Large intestine (tissue), 3 donors: ENCODE measurements at regions not wholly inside any gene's neighbourhood (a gene's known extent, or its start where the extent isn't known, plus 50 kb on each side); places are given as distances from the start of the nearest gene placed in this dataset.
A peak's percentile ranks its signal among the peaks of the same experiment; 100 is the strongest.

Experiments
- DNase-seq, 2 donors: peaks; one replicate each; pipeline versions ENCODE4 v3.0.0 to v3.0.0-alpha.2; 2013
- H3K27ac ChIP-seq: one replicate; pipeline ENCODE4 v1.5.1; 2013; ENCODE audit warnings: low read length
- H3K27me3 ChIP-seq: 2 replicates; pipeline ENCODE4 v1.6.1; 2013; ENCODE audit warnings: low read length; ENCODE audit not compliant: control insufficient read depth, insufficient read depth
- H3K36me3 ChIP-seq: 2 replicates; pipeline ENCODE4 v1.6.1; 2013; ENCODE audit warnings: low read length; ENCODE audit not compliant: control insufficient read depth, insufficient read depth
- H3K4me1 ChIP-seq: one replicate; pipeline ENCODE4 v1.6.1; 2013; ENCODE audit warnings: low read length; ENCODE audit not compliant: control insufficient read depth, insufficient read depth
- H3K4me3 ChIP-seq: one replicate; pipeline ENCODE4 v1.5.1; 2013; ENCODE audit warnings: low read length
- H3K9me3 ChIP-seq: one replicate; pipeline ENCODE4 v1.6.1; 2013; ENCODE audit warnings: mild to moderate bottlenecking, low read depth, low read length, moderate library complexity; ENCODE audit not compliant: control insufficient read depth
- WGBS: methylation state at CpG from one replicate; pipeline ENCODE4 v1.1.5; 2013; ENCODE audit warnings: low lambda C conversion rate; ENCODE audit not compliant: insufficient coverage; 5-methylcytosine and 5-hydroxymethylcytosine counted together

DNA sequence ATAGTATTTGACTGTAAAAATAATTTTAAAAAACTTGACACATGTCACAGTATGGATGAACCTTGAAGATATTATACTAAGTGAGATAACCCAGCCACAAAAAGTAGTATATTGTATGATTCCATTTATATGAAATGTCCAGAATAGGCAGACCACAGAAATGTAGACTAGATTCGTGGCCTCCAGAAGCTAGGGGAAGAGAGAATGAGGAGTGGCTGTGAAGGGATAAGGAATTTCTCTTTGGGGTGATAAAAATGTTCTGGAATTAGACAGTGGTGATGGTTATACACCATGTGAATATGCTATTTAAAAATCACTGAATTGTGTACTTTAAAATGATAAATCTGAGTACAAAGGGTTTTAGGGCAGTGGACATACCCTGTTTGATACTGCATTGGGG is 253.1 kb upstream of the DYNLRB2 start:
- H3K36me3 ChIP-seq, result no peaks in the 10 kb centered on the region
- no peak overlapping the region for H3K4me3 ChIP-seq
- WGBS, result no CpG with 5 or more reads among the region's 1 CpG
- no peaks in the 10 kb centered on the region for H3K4me1 ChIP-seq
- DNase-seq, result no peak
- H3K27me3 ChIP-seq, result no peaks in the 10 kb centered on the region
- no peak overlapping the region for H3K27ac ChIP-seq
- no peaks in the 10 kb centered on the region for H3K9me3 ChIP-seq

DNA sequence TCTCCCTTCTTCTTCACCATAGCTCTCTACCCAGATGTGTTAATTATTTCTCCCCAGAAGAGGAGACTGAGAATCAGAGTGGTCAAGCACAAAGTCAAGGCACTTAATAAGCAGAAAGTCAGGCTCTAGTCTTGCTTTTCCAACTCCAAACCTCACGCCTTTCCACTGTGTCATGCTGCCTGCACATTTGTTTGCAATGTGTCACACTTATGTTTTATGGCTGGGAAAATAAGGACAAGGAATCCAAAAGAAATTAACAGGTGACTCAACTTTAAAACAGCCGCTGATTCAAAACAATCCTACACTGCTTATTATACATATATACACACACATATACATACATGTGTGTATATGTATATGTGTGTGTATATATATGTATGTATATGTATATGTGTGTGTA is 255.7 kb upstream of the DYNLRB2 start:
- Histone ChIP-seq H3K27me3 (no peaks in the 10 kb centered on the region), H3K4me3 (no peak overlapping the region), H3K9me3 (no peaks in the 10 kb centered on the region), H3K36me3 (no peaks in the 10 kb centered on the region), H3K4me1 (no peaks in the 10 kb centered on the region), H3K27ac (no peak overlapping the region)
- no CpG with 5 or more reads among the region's 2 CpGs for WGBS
- DNase-seq, result no peak

DNA sequence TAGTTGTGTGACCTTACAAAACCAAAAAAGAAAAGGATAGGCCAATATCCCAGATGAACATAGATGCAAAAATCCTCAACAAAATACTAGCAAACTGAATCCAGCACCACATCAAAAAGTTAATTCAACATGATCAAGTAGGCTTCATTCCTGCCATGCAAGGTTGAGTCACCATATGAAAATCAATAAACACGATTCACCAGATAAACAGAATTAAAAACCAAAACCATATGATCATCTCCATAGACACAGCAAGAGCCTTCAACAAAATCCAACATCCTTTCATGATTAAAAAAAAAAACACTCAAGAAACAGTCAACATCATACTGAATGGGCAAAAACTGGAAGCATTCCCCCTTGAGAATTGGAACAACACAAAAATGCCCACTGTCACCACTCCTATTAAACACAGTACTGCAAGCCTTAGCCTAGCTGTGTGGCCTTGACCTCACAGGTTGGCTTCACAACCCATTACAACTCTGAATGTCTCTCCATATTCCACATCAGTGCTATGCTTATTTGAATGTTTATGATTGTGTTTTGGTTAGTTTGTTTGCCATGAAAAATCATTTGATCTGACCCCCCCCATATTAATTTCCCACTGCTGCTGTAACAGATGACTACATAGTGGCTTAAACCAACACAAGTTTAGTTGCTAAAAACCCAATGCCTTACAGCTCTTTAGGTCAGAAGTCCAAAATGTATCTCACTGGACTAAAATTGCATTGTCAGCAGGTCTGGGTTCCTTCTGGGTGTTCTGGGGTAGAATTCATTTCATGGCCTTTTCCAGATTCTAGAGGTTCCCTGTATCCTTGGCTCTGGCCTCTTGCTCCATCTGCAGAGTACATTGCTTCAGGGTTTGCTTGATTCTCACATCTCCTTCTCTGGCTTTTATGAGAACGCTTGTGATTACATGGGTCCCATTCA is 257.1 kb upstream of the DYNLRB2 start:
- H3K4me3 ChIP-seq, result no peak overlapping the region
- H3K27ac ChIP-seq, result no peak overlapping the region
- H3K9me3 ChIP-seq, result no peaks in the 10 kb centered on the region
- no CpG with 5 or more reads among the region's 2 CpGs for WGBS
- no peaks in the 10 kb centered on the region for H3K27me3 ChIP-seq
- DNase-seq, result no peak
- no peaks in the 10 kb centered on the region for H3K4me1 ChIP-seq
- H3K36me3 ChIP-seq, result no peaks in the 10 kb centered on the region

DNA sequence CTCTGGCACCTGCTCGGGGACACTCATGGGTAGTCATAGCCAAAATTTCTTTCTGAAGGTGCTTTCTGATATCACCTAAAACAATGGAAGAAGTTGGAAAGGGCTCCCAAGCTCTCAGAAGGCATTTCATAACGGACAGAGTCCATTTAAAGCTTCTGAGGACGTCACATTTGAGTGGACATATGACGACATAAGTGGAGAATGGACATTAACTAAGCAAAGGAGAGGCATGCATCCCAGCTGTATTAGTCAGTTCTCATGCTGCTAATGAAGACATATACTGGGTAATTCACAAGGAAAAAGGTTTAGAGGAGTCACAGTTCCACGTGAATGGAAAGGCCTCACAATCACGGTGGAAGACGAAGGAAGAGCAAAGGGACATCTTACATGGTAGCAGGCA is 260.2 kb upstream of the DYNLRB2 start:
- 93% methylated on average over 2 of the region's 7 CpGs for WGBS
- Histone ChIP-seq H3K36me3 (no peaks in the 10 kb centered on the region), H3K4me1 (no peaks in the 10 kb centered on the region), H3K27ac (no peak overlapping the region), H3K9me3 (no peaks in the 10 kb centered on the region), H3K27me3 (no peaks in the 10 kb centered on the region), H3K4me3 (no peak overlapping the region)
- DNase-seq, result no peak

DNA sequence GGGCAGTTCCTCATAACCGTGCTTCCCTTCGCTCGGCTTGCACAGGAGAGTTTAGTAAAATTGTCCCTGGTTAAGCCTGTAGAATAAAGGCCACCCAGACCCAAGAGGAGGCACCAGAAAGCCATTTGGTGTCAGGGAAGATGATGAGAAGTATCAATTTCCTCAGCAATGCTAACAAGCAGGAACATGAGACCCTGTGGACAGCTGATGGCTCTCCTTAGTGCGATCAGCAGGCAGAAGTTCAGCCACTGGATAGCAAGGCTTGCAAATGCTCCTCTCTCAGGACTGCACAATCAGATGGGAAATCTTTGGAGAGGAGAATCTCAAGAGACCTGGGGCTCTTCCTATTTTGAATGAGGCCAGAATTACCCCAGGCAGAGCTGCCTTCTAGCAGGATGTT is 261.1 kb upstream of the DYNLRB2 start:
- H3K4me3 ChIP-seq, result no peak overlapping the region
- H3K9me3 ChIP-seq, result no peaks in the 10 kb centered on the region
- H3K27ac ChIP-seq, result no peak overlapping the region
- H3K36me3 ChIP-seq, result no peaks in the 10 kb centered on the region
- DNase-seq, result no peak
- no CpG with 5 or more reads among the region's 4 CpGs for WGBS
- H3K27me3 ChIP-seq, result no peaks in the 10 kb centered on the region
- H3K4me1 ChIP-seq, result no peaks in the 10 kb centered on the region

DNA sequence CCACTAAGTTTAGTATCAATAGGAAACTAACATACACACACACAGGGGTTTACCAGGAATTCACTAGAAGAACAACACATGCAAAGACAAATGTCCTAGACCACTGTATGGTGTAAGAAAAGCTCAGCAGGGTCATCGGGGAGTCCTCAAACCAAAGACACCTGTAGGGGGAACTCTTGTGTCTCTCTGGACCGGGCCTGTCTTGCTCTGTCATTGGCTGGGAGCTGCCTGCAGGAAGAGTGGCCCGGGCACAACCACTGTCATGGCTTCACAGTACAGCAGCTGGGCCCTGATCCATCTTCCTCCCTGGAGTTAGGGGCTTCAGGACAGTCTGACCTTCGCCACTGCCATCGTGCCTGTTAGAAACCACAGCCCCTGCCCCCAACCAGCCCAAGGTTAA is 263.6 kb upstream of the DYNLRB2 start:
- no CpG with 5 or more reads among the region's 5 CpGs for WGBS
- no peaks in the 10 kb centered on the region for H3K4me1 ChIP-seq
- DNase-seq, result no peak
- no peak overlapping the region for H3K27ac ChIP-seq
- H3K27me3 ChIP-seq, result no peaks in the 10 kb centered on the region
- H3K9me3 ChIP-seq, result no peaks in the 10 kb centered on the region
- H3K36me3 ChIP-seq, result no peaks in the 10 kb centered on the region
- H3K4me3 ChIP-seq, result no peak overlapping the region

DNA sequence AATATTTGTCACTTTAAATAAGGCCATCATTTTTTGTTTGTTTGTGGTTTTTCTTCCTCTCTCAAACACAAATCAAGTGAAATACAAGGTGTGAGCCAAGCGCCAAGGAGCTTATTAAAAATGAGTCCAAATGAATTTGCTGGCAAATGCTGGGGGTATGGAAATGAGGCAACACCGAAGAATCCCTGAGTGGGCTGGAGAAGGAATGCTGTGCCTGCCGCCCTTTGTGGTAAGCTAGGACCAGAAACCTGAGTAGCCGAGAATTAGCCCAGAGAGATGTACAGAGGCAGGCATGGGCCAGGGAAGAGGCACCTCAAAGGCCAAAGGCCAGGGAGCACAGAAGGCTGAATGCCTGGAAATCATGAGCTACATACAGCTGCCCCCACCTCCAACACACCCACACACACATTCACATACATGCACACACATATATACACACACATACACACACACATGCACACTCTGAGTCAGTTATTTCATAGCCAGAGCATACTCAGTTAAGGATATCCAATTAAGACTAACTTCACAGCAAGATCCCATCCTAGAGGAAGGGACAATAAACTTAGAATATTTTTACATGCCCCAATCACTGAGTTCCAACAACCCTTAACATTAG is 266.1 kb upstream of the DYNLRB2 start:
- Histone ChIP-seq H3K9me3 (no peaks in the 10 kb centered on the region), H3K27ac (no peak overlapping the region), H3K27me3 (no peaks in the 10 kb centered on the region), H3K4me1 (no peaks in the 10 kb centered on the region), H3K4me3 (no peak overlapping the region), H3K36me3 (no peaks in the 10 kb centered on the region)
- DNase-seq, result no peak
- no CpG with 5 or more reads among the region's 4 CpGs for WGBS

DNA sequence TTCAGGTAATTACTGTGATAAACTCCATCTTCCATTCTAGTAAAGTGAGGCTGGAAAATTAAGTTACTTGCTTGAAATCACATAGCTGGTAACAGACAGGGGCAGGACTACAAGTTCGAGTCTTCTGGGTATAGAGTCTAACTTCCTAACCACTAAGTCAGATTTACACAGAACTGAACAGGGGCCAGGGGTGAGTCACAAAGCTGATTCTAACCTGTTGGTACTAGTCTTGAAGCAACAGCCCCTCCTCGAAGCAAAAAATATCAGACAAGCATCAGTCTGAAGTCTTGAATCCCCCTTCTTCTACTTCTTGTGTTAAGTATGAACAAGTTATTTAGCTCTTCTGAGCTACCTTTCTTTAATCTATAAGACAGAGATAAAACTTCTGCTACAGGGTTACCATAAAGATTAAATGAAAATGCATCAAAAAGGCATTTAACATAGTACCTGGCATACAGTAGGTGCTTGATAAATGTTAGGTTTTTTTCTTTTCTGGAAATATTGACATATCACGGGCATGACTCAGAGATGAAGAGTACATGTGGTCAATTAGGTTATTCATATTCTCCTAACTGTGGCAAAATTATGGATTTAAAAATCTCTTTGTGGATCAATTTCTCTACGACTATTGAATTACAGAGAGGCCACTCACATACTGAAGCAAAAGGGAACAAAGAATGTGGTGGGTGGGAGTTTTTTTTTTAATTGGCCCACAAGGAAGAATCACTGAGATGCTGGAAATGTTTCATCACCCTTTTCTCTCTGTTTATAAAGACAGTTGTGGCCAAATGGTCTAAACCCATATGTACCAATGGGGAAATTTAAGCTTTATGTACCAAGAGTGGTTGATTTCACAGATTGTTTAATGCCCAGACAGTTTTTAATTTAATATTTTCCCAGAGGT is 266.9 kb upstream of the DYNLRB2 start:
- no peaks in the 10 kb centered on the region for H3K36me3 ChIP-seq

DNA sequence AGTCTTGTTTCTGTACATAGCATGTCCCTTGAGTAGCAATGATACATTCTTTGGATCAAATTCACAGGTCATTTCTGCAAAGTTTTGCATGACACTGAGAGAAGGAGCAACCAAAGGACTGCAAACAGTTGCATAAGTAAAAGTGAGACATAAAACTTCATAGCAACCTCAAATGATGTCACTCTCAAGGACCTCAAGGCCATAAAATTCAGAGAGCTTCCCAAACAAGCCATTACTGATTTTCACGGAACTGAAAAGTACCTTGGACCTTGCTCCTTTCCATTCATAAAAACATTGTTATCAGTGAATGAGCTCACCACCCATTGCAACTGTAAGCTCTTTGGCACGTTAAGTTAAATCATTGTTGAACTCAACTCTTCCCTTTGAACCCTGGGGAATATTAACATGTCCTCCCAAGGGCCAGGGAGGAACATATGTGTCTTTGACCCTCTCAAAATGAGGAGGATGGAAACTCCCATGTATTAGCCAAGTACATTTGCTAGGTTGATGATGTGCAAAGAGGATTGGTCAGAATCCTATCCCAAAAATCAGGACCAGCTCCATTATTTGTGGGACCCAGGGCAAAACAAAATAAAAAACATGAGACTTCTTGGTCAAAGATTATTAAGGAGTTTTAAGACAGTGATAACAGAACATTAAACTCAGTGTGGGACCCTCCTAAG is 275.0 kb upstream of the DYNLRB2 start:
- no peaks in the 10 kb centered on the region for H3K27me3 ChIP-seq
- H3K4me1 ChIP-seq, result peaks cover 21% of the 10 kb centered on the region
- peak overlapping the region; percentile 71 for H3K27ac ChIP-seq
- WGBS, result no CpG with 5 or more reads among the region's 2 CpGs
- H3K36me3 ChIP-seq, result no peaks in the 10 kb centered on the region
- peak; percentile 93 to 99 for DNase-seq
- no peaks in the 10 kb centered on the region for H3K9me3 ChIP-seq
- H3K4me3 ChIP-seq, result no peak overlapping the region

More for the DNA sequence above, 266.9 kb upstream of the DYNLRB2 start:
- H3K27me3 ChIP-seq, result no peaks in the 10 kb centered on the region
- no CpG with 5 or more reads among the region's 4 CpGs for WGBS
- no peaks in the 10 kb centered on the region for H3K4me1 ChIP-seq
- H3K4me3 ChIP-seq, result no peak overlapping the region
- no peaks in the 10 kb centered on the region for H3K9me3 ChIP-seq
- no peak overlapping the region for H3K27ac ChIP-seq
- no peak for DNase-seq
